GM18502 (cell line): ENCODE measurements at regions not wholly inside any gene's neighbourhood (a gene's known extent, or its start where the extent isn't known, plus 50 kb on each side); places are given as distances from the start of the nearest gene placed in this dataset.
"Not testable (repeated sequence)": the region's sequence is repeated elsewhere in the genome, so short reads cannot be mapped to it uniquely, and the experiment has no call there.

Experiments
- ATAC-seq: cut with Tn5 transposase; IDR thresholded peaks from one replicate; pipeline ENCODE4 v1.9.1; 2021; ENCODE audit warnings: mild to moderate bottlenecking; ENCODE audit not compliant: unreplicated experiment, poor library complexity

GRCh38 chr16:18263046-18263445 is 73.5 kb downstream of the NPIPA8 start:
- ATAC-seq = not testable (repeated sequence)

- not testable (repeated sequence) for ATAC-seq
Observed at GRCh38 chr16:18261848-18262247, 74.7 kb downstream of the NPIPA8 start.

DNA sequence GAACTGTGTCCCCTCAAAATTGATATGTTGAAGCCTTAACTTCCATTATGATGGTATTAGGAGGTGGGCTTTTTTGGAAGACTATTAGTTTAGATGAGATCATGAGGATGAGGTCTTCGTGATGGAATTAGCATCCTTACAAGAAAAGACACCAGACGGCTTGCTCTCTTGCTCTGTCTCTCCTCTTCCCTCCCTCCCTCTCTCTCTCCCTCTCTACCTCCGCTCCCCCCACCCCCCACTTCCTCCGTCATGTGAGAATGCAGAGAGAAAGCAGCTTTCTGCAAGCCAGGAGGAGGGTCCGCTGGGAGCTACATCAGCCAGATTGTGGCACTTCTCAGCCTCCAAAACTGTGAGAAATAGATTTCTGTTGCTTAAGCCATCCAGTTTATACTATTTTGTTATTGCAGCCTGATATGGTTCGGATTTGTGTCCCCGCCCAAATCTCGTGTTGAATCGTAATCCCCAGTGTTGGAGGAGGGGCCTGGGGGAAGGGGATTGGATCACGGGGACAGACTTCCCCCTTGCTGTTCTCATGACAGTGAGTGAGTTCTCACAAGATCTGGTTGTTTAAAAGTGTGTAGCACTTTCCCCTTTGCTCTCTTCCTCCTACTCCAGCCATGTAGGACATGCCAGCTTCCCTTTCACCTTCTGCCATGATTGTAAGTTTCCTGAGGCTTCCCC is 76.9 kb downstream of the NPIPA8 start:
- not testable (repeated sequence) for ATAC-seq

DNA sequence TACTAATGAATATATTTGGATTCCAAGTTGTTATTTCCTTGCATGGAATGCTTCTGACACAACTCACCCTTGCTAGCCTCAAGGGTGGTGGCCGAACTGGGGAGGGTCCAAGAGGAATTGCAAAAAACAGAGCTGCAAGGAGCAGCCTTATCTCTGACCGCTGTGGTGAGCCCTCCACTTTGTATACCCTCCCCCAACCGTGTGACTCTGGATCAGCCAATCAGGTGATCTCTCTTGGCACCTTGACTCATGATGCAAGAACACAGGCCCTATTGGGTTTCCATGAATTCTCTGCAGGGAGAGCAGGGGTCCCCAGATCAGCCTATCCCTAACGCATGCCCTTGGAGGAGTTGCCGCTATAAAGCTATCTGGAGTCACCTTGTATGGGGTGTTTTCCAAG is 83.6 kb downstream of the NPIPA8 start:
- not testable (repeated sequence) for ATAC-seq

- not testable (repeated sequence) for ATAC-seq
Observed at GRCh38 chr16:18230505-18230904, 106.0 kb downstream of the NPIPA8 start.

- ATAC-seq = not testable (repeated sequence)
Observed at GRCh38 chr16:18222054-18223009, 114.2 kb downstream of the NPIPA8 start.

- ATAC-seq = not testable (repeated sequence)
Observed at GRCh38 chr16:18217741-18218140, 118.8 kb downstream of the NPIPA8 start.

DNA sequence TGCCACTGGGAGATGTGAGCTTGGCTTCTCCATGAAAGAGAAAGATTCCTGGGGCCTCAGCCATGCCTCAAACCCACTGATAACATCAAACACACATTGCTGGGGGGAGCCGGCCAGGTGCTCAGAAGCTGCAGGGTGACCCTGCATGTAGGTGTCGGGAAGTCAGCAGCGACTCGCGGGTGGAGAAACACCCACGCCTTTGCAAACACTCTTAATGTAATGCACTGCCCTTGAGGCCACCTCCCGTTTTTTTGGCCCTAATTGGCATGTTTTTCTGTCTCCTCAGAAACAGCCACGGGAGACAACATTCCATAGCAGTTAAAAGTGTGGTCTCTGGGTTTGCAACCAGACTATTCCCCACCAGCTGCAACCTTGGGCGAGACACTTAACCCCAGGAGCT is 119.7 kb downstream of the NPIPA8 start:
- not testable (repeated sequence) for ATAC-seq

DNA sequence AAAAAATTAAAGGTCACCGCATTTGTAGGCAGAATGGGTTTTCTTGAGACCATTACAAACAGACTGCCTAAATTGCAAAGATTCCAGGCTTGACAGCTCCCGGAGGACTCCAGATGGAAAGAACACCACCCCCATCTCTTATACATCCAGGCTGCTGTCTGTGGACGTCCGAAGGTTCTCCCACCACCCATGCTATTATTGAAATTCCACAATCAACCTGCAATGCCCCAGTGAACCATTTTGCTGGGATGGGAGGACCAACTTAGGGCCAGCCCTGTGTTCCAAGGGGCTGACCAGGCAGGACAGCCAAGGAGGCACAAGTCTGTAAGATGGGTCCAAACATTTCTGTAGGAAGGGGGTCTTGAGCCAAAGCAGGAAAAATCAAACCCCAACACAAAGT is 122.7 kb downstream of the NPIPA8 start:
- not testable (repeated sequence) for ATAC-seq

DNA sequence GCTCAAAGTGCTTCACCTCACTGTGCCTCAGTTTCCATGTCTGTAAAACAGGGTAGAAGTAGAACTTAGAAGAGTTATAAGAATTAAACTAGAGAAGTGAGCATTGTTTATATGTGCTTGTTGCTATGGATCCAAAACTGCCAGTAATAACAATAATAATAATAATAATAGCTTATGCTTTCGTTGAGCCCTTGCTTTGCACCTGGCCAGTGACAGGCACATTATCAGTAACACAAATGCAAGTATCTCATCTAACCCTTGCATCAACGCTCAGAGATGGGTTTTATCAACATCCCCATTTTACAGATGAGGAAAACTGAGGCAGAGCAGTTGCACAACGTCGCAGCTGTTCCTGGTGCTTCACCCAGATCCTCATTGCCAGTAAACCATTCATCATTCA is 125.0 kb downstream of the NPIPA8 start:
- not testable (repeated sequence) for ATAC-seq

DNA sequence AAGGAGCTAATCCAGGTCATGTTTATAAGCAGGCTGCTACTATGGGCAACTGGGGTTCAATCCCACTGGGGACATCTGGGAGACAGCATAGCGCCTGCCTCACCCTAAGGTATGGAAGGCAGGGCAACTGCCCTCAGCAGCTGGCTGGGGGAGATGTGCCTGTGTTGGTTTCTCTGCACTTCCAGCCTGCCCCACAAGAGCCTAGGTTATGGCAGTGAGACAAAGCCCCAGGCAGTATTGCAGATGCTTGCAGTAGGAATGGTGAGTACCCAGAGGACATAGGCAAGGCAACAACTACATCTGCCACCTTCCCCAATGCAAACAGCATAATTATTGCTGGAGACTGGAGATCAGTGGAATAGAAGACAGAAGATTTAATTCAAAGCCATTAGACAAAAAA is 131.8 kb downstream of the NPIPA8 start:
- not testable (repeated sequence) for ATAC-seq

GRCh38 chr16:18204309-18204708 is 132.2 kb downstream of the NPIPA8 start:
- ATAC-seq = not testable (repeated sequence)

DNA sequence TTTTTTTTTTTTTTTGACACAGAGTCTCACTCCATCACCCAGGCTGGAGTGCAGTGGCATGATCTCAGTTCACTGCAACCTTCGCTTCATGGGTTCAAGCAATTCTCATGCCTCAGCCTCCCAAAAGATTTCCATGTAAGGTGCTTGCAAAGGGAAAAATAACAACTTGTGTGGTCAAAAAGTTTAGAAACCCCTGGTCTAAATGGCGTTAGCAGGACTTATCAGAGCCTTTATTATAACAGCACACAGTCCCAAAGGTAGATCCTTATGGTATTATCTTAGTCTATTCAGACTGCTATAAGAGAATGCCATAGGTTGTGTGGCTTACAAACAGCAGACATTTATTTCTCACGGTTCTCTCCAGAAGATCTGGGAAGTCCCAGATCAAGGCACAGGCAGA is 135.0 kb downstream of the NPIPA8 start:
- not testable (repeated sequence) for ATAC-seq

DNA sequence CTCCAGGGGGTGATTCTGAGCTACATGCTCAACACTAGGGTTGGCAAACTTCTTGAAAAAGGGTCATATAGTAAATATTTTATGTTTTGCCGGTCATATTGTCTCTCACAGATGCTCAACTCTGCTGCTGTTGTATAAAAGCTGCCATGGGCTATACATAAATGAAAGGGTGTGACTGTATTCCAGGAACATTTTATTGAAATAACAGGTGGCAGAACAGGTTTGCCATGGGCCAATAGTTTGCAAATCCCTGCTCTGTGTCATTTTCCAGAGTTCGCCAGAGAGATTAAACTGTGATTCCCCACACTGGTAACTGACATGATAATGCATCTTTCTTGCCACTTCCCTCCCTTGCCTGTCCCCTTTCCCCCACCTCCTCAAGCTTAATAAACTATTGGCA is 144.1 kb downstream of the NPIPA8 start:
- ATAC-seq = not testable (repeated sequence)

GRCh38 chr16:18190179-18190578 is 146.4 kb downstream of the NPIPA8 start:
- not testable (repeated sequence) for ATAC-seq

GRCh38 chr16:18184755-18185154 is 151.8 kb downstream of the NPIPA8 start:
- ATAC-seq = not testable (repeated sequence)

DNA sequence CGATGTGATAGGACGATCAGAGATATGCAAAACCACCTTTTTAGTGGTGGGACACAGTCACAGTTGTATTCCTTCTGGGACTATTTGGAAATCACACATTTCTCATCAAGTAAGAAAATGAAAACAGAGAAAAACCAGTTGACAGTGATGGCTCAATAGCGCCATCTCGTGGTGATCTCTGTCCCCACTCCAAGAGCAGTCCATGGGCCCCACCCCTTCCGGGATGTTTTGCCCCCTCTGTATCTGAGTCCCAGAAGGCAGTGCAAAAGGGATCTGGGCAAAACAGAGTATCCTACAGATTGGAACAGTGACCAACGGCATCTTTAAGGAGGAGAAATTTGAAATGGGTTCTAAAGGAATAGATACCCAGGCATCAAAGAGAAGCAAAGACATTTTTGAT is 155.5 kb downstream of the NPIPA8 start:
- ATAC-seq = not testable (repeated sequence)

DNA sequence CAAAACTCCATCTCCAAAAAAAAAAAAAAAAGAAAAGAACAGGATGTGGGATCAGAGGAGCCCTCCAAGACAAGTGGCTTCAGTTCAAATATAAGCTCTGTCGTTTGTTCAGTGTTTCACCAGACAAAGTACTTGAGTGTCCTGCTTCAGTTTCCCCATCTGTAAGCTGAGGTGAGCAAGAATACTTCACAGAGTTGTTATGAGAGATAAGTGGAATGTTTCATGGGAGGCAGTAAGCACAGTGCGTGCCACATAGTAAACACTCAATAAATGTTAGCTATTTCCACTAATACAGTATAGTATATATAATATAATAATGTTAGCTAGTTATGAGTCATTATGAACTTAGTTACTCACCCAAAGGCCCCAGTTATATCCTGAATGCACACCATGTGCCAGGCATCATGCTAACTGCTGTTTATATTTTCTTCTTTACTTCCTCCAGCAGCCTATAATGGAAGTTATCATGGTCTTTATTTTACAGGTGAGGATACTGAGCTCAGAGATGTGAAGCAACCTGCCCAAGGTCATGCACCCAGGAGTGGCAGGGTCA is 162.5 kb downstream of the NPIPA8 start:
- not testable (repeated sequence) for ATAC-seq

DNA sequence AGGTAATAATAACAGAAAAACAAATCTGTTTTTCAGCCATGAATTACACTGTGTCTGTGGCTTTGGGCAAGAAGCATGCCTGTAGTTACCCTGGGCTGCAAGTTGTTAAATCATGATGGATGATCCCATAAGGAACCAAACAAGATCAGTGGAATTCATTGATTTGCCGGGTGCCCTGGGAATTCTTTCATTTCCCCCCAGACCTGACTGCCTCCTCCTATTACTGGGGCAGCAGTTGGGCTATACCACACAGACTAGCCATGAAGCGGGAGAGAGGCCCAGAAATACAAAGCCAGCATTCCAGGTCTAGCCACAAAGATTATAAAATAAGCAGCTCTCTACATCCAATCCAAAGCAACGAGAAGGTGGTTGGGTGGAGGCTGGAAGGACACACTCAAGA is 174.2 kb downstream of the NPIPA8 start:
- not testable (repeated sequence) for ATAC-seq

GRCh38 chr16:18161224-18161623 is 175.3 kb downstream of the NPIPA8 start:
- ATAC-seq = not testable (repeated sequence)

DNA sequence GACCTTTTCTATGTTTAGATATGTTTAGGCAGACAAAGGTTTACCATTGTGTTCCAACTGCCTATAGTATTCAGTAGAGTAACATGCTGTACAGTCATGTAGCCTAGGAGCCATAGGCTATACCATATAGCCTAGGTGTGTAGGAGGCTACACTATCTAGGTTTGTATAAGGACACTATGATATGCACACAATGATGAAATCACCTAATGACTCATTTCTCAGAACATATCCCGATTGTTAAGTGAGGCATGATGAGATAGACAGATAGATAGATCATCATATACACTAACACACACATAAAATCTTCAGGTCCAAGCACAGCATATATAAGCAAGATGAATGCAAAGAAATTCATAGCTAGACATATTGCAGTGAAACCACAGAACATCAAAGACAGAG is 177.4 kb downstream of the NPIPA8 start:
- ATAC-seq = not testable (repeated sequence)
